H4 (cell line): ENCODE measurements at regions not wholly inside any gene's neighbourhood (a gene's known extent, or its start where the extent isn't known, plus 50 kb on each side); places are given as distances from the start of the nearest gene placed in this dataset.

Experiments
- DNase-seq: peaks from one replicate; pipeline ENCODE4 v3.0.0-alpha.2; 2015; ENCODE audit warnings: low spot score

DNA sequence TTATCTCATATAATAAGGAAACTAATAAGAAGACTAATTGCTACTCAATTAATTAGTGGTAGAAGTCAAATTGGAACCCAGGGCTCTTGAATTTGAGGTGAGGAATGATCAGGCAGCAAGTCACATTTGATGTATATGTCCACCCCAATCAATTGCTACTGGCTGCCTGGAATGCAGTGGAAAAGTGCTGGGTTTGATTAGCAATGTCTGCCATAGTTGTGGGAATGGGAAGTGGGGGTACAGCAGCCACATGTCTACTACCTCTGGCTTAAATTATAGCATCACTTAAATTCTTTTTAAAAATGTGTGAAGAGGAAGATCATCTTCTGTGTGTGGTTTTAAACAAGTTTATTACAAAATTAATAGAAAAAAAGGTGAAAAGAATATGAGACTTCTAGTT lies 50.8 kb upstream of the NAV2 start:
- no peak for DNase-seq

DNA sequence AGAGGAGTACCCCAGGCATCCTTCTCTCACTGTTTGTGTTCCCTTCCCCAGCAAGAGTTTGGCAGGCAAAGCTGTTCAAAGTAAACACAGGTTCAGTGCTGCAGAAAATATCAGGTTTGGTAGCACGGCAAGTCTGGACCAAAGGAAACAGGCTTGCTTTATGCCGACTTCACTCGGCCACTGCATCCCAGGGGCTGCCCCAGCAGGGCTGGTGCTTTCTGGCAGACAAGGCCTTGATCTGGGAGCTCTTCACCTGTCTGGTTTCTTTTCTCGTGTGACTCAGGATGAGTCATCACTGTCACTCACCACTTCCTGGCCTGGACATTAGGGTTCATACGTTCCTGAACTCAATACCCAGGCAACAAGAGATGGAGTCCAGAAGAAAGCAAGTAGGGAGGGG lies 52.6 kb upstream of the NAV2 start:
- peak; percentile 86 for DNase-seq

DNA sequence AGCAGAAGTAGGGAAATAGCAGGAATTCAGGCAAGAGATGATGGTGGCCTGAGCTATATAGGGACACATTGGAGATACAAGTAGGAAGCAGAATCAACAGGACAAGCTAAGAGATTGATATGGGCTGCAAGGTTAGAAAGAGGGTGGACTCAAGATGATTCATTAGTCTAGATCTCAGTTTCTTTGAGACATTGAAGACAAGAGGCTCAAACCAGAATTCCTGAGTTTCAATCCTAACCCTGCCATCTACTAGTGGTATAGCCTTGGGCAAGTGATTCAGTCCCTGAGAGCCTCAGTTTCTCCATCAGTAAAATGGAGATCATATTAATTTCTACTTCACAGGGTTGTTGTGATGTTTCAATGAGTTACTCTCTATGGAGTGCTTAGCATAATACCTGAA lies 53.1 kb upstream of the NAV2 start:
- DNase-seq = no peak

DNA sequence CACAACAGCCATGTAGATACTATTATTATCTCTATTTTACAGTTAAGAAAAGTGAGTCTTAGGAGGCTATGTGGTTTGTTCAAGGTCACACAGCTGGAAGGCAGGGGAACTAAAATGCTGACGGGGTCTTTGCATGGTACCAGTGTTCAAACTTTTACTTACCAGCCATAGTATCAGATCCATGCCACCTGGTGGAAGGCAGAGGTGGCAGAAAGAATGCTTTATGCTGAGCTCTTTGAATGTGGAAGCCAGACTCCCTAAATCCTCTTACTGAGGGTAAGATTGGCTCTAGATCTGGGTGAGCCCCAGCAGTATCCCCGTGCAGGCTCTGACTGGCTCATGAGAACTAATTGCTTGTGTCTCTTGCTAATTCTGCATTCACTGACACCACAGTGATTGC lies 54.3 kb upstream of the NAV2 start:
- no peak for DNase-seq

DNA sequence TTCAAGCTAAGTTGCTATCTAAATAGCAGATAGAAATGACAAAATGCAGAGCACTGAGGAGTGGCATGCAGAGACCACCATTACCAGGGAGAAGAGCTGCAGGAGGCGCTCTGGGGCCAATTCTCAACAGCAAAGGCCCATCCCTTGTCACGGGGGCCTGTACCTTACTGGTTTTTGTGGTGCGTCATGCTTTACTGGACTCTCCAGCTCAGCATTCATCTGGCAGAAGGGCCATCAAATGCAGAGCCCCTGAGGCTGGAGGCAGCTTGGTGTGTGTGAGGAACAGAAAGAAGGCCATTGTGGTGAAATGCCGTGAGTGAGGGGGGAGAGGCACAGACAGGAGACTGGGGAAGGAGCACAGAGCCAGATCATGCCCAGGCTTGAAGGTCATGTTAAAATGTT lies 56.5 kb upstream of the NAV2 start:
- DNase-seq = no peak

DNA sequence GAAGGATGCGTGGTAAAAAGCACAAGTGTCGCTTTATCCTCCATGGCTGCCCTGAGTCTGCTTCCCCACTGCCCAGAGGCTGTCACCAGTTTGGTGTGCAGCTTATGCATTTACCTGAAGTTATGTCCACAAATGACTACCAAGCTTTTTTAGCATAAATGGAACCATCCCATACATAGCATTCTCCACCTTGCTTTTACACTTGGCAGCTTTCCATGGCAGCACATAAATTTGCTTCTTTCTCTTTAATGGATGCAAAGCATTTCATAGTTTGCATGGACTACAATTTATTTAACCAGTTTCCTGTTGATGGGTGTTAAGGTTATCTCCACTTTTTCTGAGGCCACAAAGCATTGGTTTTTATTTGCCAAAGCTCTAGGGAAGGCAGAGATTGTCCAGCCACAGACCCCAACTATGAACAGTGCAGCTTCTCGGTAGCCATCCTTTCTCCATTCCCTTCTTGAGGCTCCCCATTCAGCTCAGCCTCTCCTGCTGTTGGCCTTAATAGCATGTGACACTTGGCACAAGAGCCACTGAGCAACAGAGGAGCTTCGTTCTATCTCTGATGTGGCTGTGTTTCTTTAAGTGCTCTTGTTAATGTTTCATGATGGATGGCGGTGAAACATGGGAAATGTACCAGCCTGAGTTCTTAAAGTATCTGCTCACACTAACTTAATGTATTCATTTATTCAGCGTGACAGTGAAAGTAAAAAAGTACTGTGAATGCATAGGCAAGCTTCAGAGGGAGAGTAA lies 59.8 kb upstream of the NAV2 start:
- no peak for DNase-seq

DNA sequence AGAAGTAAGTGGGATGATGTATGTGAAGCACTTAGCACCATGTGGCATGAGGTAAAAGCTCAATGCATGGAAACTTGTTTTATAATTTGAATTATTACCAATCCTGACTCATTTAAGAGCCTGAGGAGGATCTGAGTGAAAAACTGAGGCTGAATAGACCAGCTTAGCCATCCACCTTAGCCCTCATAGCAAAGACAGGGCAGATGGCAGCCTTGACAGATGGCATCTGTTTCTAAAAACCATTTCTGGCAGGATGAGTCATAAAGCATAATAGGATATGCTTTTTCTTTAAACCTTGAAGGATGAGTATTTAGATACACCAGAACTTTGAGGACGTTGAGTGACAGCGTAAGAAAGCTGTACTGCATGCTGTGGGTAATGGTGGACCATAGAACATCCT lies 61.0 kb upstream of the NAV2 start:
- DNase-seq = no peak

DNA sequence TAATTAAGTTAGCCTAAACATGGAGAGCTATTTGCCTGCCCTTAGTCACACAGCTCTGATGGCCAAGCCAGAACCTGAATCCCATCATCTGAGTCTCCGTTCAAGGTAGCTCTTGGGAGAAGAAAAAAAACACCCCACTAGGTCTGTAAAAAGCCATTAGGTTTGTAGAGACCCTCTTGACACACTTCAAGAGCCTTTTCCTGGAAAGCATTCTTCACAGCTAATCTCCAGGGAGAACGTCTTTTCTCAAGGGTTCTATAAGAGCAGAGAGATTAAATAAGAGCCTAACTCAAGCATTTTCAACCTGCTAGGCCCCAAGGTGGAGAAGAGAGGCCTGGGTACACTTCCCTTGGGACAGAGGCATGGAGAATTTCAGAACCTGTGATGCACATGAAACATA lies 61.6 kb upstream of the NAV2 start:
- no peak for DNase-seq

DNA sequence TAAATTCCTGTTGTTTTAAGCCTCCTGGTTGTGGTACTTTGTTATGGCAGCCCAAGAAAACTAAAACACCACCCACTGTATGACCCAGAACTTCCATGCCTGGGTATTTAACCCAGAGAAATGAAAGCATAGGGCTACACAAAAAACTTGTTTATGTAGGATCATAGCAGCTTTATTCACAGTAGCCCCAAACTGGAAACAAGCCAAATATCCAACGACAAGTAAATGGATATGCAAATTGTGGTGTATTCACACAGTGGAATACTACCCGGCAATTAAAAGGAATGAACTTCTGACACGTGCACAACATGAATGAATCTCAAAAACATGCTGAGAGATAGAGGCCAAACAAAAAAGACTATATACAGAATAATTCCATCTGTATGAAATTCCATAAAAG lies 62.2 kb upstream of the NAV2 start:
- no peak for DNase-seq

DNA sequence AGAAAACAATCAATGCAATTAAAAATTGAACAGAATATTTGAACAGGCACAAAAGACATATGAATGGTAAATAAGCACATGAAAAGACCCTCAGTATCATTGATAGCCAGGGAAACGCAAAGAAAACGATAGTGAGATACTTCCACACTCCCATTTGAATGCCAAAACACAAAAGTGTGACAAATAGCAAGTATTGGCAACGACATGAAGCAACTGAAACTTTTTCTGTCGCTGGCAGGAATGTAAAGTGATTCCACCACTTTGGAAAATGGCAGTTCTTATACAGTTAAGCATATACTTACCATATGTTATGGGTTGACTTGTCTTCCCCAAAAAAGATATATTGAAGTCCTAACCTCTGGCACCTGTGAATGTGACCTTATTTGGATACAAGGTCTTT lies 62.9 kb upstream of the NAV2 start:
- DNase-seq = no peak

DNA sequence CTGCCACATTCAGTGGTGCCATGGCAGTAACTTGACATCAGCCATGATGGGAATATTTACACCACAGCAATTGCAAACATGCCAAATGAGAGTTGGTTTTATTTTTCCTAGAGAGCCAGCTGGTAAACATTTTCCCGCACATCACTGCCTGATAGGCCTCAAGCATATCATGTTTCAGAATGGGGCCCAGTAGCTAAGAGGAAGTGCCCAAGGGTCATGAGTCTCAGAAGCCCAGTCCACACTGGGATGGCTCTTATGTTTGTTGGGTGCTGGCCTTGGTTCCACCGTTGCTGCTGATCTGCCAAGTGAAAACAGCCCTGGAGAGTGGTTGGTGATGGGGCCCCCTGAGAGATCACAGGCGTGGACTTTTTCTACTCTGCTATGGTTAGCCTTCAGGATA lies 64.3 kb upstream of the NAV2 start:
- DNase-seq = peak; percentile 65

DNA sequence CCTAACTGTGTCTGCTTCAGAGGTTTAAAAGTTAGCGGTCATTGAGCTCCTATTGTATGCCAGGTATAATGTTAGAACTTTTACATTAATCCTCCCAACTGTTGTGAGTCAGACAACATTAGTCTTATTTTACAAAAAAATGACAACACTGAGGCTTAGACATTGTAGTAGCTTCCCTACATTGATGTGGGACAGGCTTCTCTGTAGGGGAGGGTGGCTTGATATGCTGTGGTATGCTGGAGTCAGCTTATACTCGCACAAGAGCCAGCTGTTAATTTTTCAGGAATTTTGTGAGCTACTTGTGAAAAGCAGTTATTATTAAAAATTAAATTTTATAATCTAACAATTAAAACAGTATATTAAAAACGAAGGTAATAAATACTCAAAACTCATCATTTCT lies 64.8 kb upstream of the NAV2 start:
- no peak for DNase-seq

DNA sequence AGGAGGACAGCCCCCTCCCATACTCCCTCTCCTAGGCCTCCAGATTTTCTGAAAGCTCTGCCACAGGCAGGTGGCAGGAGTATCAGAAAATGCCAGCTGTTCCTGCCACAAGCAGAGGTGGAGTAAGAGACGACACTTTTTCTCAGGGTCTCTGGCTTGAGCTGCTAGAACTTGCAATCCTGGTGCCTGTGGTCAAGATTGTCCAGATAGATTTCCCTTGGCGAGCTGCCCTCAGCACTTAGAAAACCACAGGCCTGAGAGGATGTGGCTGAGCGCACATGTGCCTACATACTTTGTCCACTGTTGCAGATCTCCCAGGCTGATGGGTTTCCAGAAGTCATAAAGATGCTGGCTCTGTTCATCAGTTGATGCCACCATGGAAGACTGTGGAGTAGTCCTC lies 65.7 kb upstream of the NAV2 start:
- peak; percentile 92 for DNase-seq

DNA sequence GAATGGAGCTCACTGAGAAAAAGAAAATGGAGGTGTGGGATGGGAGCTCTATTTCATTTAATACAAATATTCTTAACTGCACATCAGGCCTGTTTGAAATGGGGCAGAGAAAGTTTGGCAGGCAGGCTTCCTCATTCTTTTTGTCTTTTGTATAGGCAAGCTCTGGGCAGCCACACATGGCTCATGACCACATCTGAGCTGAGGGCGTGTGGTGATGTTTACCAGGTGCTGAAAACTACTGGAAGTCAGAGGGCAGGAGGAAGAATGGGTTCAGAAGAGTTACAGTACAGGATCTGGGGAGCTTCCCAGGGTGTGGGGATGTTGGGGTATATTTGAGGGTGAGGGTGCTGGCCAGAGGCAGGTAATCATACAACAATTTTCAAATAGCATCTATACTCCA lies 66.3 kb upstream of the NAV2 start:
- DNase-seq = no peak

DNA sequence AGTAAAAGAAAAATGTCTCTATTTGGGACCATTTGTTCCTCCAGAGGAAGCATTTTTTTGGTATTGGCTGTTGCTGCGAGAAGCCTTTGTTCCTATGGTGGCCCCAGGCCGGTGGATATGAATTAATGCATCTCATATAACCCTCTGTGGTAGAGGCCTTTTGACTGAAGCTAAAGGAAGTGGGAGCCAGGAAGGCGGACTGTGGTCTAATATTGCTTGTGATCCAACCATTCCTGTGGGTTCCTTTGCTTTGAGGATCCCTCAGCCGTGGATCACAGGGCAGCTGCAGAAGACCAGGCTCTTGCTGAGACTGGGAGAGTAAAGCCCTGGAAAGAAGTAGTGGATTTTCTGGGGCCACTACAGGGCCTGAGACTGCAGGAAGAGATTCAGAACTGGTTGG lies 68.3 kb upstream of the NAV2 start:
- no peak for DNase-seq

DNA sequence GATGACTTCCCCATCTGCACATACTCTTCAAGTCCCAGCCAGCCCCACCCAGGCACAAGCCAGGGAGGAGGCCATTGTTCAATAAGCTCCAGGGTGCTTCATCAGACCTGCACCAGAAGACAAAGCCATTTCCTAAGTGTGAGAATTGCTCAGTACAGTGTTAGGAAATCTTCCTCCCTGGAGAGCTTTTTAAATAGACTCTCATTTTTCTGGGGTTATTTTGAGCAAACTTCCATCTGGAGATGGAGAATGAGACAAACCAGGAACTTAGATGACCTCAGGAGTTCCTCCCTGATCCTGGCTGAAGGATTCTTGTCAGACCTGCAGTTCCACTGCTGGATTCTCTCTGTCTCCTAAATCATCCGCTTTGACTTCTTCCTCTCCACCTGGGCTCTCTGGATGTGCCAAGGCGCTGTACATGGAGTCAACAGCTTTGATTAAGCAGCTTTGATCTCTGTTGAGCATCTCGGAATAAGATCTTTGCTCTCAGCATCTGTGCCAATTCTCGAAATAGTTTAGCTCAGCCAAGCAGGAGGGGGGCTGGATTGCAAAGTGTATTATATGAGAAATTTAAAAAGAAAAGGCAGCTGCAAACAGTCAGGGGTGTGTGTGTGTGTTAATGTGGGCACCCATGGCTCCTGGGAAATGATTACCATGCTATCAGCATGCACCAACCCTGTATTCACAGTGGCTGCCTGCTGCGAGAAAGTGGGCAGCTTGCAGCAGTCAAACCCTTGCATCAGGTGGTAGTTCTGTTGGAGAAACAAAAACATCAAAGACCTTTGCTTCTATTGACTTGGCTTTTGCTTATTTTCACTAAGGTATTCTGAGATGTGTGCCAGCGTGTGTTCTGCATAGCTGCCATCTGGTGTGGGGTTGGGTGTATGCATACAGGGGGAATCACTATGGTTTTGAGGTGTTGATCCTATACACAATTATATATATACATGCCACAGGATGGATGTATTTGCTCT lies 70.2 kb upstream of the NAV2 start:
- no peak for DNase-seq

DNA sequence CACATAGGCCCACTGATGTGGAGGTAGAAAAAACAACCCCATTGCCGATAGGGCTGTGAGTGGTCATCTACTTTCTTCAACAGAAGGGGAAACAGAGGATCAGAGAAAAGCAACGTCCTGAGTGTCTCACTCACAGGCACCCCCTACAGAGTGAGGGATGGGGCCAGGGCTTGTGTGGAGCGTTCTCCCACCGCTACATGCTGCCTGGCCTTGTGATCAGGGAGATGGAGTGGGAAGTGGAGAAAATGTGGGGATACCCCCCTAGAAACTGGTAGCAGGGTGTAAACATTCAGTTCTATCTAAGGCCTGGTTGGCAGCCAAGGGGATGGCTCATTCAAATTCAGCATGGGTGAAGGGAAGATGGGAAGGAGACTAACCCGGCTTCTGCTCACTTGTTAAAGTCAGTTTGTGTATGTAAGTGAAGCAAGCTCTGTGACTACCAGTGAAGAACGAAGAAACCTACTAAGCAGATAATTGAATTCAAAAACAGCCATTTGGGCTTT lies 73.0 kb upstream of the NAV2 start:
- DNase-seq = no peak

DNA sequence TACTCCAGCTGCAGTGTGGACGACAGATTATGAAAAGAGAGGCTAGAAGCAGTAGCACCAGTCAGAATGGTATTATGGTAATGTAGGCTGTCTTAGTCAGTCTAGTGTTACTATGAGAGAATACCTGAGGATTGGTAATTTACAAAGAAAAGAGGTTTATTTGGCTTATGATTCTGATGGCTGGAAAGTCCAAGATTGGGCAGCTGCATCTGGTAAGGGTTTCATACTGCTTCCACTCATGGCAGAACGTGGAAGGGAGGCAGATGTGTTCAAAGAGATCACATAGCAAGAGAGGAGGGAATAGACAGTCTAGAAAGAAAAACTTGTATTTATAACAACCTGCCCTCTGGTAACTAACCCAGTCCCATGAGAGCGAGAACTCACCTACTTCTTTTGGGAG lies 77.3 kb upstream of the NAV2 start:
- DNase-seq = no peak

DNA sequence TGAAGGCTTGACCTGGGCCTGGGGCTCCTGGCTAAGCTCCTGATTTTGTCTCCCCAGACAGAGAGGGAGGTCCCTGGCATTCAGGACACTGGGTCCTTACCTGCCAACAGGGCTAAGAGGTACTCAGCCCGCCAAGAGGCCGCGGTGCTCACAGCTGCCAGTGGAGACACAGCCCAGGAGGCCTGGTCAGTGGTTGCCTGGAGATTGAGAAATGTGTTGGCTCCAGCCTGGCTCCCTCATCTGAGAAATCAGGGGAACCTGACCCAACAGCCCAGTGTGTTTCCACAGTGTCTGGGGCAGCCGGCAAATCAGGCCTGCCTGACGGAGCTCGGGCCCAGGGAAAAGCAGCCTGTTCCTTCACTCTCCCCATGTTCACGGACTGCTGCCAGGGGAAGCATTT lies 79.4 kb upstream of the NAV2 start:
- DNase-seq = no peak

DNA sequence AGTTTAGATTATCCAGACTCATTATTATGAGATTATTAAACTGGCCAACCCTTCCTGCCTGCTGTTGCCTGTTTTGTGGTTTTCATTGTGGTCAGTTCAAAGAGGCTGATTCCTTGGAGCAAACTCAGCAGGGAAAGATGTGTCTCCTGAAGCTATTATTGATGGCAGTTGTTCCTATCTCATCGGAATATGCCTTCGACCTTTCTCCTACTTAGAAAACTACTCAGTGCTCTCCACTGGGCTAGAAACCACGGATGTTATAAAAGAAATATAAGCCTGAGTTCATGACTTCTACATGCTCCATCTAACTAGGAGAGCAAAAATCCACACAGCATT lies 80.2 kb upstream of the NAV2 start:
- no peak for DNase-seq

DNA sequence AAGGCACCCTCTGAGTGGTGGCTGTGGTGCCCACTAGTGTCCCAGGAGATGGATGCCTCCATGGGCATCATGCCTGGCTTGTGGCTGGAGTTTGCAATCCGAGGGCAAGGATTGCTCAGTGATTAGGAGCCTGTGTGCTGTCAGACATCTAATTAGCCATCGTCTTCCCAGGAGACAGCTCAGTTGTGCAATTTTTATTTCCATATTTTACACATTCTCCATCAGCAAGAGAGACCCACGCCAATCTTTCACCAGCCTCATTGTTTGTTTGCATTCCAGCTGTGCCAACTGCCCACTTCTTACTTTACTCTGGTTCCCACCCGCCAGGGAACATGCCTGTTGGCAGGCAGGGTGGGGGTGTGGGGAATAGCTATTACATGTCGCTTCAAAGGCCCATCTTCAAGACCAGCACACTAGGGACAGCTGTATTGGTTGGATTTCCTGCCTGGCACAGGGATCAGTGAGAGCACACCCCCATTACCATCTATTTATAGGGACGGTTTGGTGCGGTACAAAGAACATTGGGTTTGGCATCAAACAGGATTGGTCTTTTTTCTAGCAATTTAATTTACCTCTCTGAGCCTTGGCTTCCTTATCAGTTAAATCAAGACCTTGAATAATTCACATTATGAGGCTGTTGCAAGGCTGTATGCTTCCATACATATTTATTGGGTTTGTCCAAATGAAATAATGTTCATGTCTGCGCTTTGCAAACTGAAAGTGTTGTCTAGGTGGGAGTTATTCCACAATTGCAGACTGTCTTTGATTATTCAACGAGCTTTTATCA lies 80.7 kb upstream of the NAV2 start:
- peak; percentile 39 for DNase-seq

DNA sequence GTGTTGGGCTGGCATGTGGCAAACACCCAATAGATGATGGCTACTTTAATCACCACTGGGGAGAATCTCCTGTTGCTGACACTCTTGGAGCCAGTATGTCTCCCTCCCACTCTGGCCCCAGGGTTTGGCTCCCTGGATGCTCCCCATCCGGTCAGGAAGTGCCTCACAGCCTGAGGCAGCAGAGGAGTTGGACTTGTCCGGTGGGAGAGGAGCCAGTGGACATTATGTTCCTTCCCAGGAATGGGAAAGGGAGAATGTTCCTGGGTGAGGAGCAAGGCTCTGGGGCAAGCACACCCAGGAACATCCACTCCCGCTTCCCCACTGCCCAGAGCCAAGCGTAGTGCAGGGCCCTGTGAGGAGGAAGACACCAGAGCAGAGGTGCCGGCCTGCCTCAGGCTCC lies 84.6 kb upstream of the NAV2 start:
- no peak for DNase-seq
